ENCODE measurements at regions not wholly inside any gene's neighbourhood (a gene's known extent, or its start where the extent isn't known, plus 50 kb on each side); places are given as distances from the start of the nearest gene placed in this dataset.
"Not testable (repeated sequence)": the region's sequence is repeated elsewhere in the genome, so short reads cannot be mapped to it uniquely, and the experiment has no call there.

DNA sequence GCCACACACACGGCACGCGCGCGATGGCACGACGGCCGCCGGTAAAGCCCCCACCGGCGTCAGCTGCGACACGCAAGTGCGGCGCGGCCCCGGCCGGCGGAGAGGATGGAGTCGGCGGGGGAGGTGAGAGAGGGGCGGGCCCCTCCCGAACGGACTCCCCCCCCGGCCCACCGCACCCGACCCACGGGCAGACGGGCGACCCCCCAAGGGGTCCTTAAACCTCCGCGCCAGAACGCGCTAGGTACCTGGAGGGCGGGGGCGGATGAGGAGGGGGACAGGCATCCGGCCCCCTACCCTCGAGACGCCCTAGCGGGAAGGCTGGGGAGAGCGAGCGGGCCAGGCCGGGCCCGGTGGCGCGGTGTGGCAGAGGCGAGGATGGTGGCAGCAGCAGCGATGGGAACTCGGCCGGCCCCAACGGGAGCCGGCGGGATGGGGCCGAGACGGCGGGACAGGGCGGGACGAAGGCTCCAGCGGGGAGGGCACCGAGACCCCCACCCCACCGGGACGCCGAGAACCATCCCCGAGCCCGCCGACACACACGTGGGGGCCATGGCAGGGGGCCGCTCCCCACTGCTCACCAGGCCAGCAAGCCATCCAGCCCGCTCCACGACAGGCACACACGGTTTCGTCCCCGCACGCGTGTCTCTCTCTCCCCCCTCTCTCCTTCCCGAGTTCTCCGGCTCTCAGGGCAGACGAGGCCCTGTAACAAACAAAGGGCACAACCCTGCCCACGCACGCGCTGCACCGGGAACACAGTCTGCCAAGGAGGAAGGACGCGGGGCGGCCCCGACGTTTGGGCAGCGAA, 1515.4 kb upstream of the DEFB115 start:
- no peak for DNase-seq (ENCODE audit: low read depth)
- TF ChIP-seq, protein P1, sequence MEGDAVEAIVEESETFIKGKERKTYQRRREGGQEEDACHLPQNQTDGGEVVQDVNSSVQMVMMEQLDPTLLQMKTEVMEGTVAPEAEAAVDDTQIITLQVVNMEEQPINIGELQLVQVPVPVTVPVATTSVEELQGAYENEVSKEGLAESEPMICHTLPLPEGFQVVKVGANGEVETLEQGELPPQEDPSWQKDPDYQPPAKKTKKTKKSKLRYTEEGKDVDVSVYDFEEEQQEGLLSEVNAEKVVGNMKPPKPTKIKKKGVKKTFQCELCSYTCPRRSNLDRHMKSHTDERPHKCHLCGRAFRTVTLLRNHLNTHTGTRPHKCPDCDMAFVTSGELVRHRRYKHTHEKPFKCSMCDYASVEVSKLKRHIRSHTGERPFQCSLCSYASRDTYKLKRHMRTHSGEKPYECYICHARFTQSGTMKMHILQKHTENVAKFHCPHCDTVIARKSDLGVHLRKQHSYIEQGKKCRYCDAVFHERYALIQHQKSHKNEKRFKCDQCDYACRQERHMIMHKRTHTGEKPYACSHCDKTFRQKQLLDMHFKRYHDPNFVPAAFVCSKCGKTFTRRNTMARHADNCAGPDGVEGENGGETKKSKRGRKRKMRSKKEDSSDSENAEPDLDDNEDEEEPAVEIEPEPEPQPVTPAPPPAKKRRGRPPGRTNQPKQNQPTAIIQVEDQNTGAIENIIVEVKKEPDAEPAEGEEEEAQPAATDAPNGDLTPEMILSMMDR (conservative IDR thresholded peaks at IDR 0.05; ENCODE audit: low read depth, low read length), result no peak
- H3K4me3 ChIP-seq (ENCODE audit: low read depth, low read length), result no peak overlapping the region

DNA sequence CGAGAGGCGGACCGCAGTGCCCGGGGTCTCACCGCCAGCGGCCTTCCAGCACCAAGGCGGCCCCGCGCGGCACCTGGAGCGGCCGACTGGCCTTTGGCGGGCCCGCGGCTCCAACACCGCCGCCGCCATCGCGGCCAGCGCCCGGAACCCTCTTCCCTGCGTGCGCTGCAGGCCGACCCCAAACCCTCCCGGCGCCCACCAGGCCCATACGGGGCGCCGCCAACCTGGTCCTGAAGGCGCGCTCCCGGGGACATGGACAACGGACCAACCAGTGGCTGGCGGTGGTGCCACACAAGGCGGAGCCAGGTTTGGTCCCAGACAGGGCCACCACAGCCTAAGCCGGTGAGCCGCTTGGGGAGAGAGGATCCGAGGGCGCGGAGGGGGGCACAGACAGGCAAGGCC, 1514.8 kb upstream of the DEFB115 start:
- H3K4me3 ChIP-seq (ENCODE audit: low read depth, low read length), result no peak overlapping the region
- TF ChIP-seq, protein P1 (conservative IDR thresholded peaks at IDR 0.05; ENCODE audit: low read depth, low read length), result no peak
- DNase-seq (ENCODE audit: low read depth), result no peak

DNA sequence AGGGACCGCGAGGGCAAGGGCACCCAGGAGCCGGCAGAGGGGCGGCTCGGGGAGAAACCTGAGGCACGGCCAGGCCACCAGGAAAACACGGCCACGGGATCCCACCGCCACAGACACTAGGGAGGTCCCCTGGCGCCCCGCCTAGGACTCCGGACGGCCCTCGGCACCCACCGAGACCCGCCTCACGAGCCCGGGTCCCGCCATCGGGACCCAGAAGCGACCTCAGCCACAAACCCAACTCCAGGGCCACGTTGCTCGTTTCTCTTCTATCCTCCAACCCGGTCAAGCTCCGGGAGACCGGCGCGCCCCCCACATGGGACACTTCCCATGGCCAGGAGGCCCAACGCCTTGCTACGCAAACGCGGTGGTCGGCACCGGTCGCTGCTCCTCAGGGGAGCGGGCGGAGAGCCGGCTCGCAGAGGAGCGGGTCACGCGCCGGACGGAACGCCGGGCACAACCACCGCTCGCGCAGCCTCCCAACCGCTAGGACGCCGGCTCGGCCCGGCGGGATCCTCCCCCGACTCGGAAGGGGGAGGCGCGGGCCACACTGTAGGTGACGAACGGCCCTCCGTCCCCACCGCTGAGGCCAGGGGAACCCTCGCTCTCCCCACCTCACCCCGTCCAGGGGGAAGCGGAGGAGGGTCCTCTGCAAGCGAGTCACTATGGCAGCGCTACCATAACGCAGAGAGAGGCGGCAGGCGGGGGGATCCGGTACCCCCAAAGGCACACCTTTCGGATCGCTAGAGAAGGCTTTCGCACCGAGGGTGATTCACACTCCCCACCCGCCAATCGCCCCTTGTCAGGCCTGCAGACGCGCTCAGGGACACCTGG, 1514.1 kb upstream of the DEFB115 start:
- H3K4me3 ChIP-seq (ENCODE audit: low read depth, low read length), result no peak overlapping the region
- no peak for DNase-seq (ENCODE audit: low read depth)
- TF ChIP-seq, protein P1 (conservative IDR thresholded peaks at IDR 0.05; ENCODE audit: low read depth, low read length), result no peak

DNA sequence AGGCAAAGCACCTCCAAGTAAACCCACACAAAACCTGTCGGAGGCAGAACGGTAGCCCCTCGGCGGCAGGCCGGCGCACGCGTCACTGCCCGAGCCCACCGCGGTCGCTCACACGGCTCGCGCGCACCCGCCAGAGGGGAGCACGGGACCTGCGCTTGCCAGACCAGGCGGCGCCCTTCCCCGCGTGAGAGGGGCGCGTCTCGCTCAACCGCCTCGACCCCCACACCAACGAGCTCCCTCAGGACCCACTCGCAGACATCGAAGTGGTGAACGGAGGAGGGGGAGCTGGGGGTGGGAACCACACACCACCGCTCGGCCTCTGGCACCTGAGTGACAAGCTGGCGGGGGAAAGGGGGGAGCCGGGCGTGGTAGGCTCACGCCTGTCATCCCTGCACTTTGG, 1513.4 kb upstream of the DEFB115 start:
- H3K4me3 ChIP-seq (ENCODE audit: low read depth, low read length), result no peak overlapping the region
- no peak for DNase-seq (ENCODE audit: low read depth)
- TF ChIP-seq, protein P1 (conservative IDR thresholded peaks at IDR 0.05; ENCODE audit: low read depth, low read length), result no peak

DNA sequence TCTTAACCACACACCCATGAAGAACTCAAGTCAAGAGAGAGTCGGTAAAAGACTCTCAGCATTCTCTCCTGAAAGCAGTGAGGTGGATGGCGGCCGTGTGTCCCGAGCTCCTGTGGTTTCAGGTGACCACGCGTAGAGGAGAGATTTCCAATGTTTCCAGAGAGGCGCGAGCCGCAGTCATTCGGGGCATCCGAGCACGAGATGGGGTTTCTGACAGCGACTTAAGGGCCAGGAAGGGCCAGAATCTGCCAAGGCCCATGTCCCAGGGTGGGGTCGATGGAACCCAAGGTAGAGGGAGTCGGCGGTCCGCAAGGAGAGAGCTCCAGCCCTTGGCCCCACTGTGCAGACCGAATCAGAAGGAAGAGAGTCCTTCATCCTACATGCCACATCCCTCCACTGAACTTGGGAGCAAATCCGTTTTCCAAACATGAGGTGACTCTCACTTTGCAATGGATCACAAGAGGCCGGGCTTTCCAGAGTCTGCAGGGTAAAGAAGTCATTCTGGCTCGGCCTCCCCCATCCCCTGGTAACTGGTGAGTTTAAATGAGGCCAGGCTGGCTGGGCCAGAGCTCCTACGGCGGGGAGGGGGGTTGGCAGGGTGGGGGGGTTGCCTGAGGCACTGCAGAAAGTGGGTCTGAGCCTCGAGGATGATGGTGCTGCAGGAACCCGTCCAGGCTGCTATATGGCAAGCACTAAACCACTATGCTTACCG, 1511.8 kb upstream of the DEFB115 start:
- H3K4me3 ChIP-seq (ENCODE audit: low read depth, low read length); DNase-seq (ENCODE audit: low read depth): not testable (repeated sequence)

DNA sequence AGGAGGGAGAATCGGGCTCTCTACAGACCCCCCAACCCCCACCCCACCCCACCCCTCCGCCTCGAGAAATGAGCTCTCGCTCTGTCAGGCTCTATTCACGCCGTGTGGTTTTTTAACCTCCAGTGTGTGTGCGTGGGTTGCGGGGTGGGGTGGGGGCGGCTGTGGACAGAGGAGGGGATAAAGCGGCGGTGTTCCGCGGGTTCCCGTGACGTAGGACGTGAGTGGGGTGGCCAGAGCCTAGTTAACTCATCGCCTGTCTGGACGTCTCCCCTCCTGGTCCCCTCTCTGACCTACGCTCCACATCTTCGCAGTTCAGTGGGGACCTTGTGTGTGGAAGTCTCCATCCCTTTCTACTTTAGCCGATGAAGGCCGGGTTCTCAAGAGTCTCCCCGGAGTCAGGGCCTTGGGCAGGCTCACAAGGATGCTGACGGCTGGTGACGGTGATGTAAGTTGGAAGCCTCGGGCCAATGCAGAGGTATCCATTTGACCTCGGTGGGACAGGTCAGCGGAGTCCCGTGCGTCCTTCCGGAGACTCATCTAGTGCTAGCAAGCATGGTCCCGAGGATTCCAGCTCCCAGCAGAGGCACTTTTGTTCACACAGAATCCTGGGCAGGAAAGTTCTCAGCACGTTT, 1507.1 kb upstream of the DEFB115 start:
- TF ChIP-seq, protein P1 (conservative IDR thresholded peaks at IDR 0.05; ENCODE audit: low read depth, low read length), result no peak
- no peak overlapping the region for H3K4me3 ChIP-seq (ENCODE audit: low read depth, low read length)
- no peak for DNase-seq (ENCODE audit: low read depth)

DNA sequence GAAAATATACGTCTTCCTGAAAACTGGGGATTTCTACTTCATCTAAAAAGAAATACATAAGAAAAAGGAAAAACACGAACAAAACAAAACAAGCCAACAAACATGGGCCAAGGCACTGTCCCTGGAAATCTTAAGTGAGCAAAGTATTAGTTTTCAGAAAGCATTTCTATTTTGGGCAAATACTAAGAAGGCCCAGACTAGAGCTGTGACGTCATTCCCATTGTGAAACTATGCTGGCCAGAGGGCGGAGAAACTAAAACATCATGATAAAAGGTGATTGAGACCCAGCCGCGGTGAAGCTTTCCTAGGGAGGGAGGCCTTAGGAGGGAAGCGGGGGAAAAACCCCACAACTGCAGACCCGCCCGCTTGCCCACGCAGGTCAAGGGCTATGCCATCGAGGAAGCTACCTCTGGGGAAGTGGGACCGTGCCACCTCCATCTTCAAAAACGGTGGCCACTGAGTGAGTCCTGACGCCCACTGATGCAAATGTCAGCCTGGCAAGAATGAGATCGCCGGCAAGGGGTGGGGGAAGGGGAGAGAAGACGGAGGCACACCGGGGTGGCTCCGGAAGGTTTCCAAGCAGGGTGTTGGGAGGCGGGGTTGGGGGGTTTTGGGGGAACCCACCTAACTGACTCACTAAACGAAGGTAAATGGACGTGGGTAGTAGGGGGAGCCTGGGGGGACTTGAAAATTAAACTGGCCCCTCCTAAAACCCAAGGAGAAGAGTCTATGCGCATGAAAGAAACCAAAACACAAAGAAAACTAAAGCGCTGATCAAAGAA, 1504.6 kb upstream of the DEFB115 start:
- H3K4me3 ChIP-seq (ENCODE audit: low read depth, low read length), result peak overlapping the region; percentile 25
- DNase-seq (ENCODE audit: low read depth), result not testable (repeated sequence)

Measured in epithelial cell of proximal tubule (primary cell).